ENCODE measurements at regions not wholly inside any gene's neighbourhood (a gene's known extent, or its start where the extent isn't known, plus 50 kb on each side); places are given as distances from the start of the nearest gene placed in this dataset.

GRCh38 chr3:78293284-78293683, 1253.4 kb downstream of the ROBO2 start:
- no peak for DNase-seq
- Histone ChIP-seq H4K91ac (ENCODE audit: low read depth, low read length) (no peak overlapping the region), H2BK120ac (ENCODE audit: insufficient read depth, low read length, poor library complexity) (no peak overlapping the region), H3K9me3 (ENCODE audit: insufficient read depth, low read depth, low read length) (no peaks in the 10 kb centered on the region), H2AK5ac (ENCODE audit: low read length) (no peak overlapping the region), H2BK12ac (ENCODE audit: low read length) (no peak overlapping the region), H3K4ac (ENCODE audit: low read depth, low read length) (no peak overlapping the region), H3K4me3 (ENCODE audit: low read depth, low read length) (no peak overlapping the region), H3K27me3 (ENCODE audit: insufficient read depth, low read length) (no peaks in the 10 kb centered on the region), H4K8ac (ENCODE audit: low read depth, low read length) (no peak overlapping the region), H4K12ac (ENCODE audit: low read depth, low read length) (no peak overlapping the region), H3K14ac (ENCODE audit: low read length) (no peak overlapping the region), H3K36me3 (ENCODE audit: control insufficient read depth in 1 of 2, insufficient read depth in 2 of 2, low read length in 2 of 2) (peaks cover 4 to 8% of the 10 kb centered on the region in 2 experiments), H3K4me2 (ENCODE audit: low read length) (no peak overlapping the region), H3K23ac (ENCODE audit: low read length) (no peak overlapping the region), H2AFZ (ENCODE audit: insufficient read depth, low read length, poor library complexity) (no peak overlapping the region), H3K27ac (ENCODE audit: low read depth, low read length) (no peak overlapping the region), H3K18ac (ENCODE audit: low read length) (no peak overlapping the region), H3K79me2 (ENCODE audit: control insufficient read depth, insufficient read depth, low read length, poor library complexity) (no peaks in the 10 kb centered on the region), H3K79me1 (ENCODE audit: low read length) (no peaks in the 10 kb centered on the region), H3K9ac (ENCODE audit: low read length) (no peak overlapping the region), H3K4me1 (ENCODE audit: control insufficient read depth in 1 of 2, insufficient read depth in 2 of 2, low read length in 2 of 2) (no peaks in the 10 kb centered on the region), H2BK5ac (ENCODE audit: low read depth, low read length, poor library complexity) (no peak overlapping the region)
- WGBS (ENCODE audit: extremely low coverage, insufficient coverage, insufficient read length) = no CpG with 5 or more reads among the region's 3 CpGs

GRCh38 chr3:78304115-78304514, 1264.2 kb downstream of the ROBO2 start:
- Histone ChIP-seq H3K79me2 (ENCODE audit: control insufficient read depth, insufficient read depth, low read length, poor library complexity) (no peaks in the 10 kb centered on the region), H3K4ac (ENCODE audit: low read depth, low read length) (no peak overlapping the region), H3K23ac (ENCODE audit: low read length) (no peak overlapping the region), H3K18ac (ENCODE audit: low read length) (no peak overlapping the region), H3K4me3 (ENCODE audit: low read depth, low read length) (no peak overlapping the region), H4K91ac (ENCODE audit: low read depth, low read length) (no peak overlapping the region), H3K9ac (ENCODE audit: low read length) (no peak overlapping the region), H2BK5ac (ENCODE audit: low read depth, low read length, poor library complexity) (no peak overlapping the region), H2BK120ac (ENCODE audit: insufficient read depth, low read length, poor library complexity) (no peak overlapping the region), H3K36me3 (ENCODE audit: control insufficient read depth in 1 of 2, insufficient read depth in 2 of 2, low read length in 2 of 2) (no peaks in the 10 kb centered on the region), H3K14ac (ENCODE audit: low read length) (no peak overlapping the region), H3K4me2 (ENCODE audit: low read length) (no peak overlapping the region), H2AK5ac (ENCODE audit: low read length) (no peak overlapping the region), H3K27me3 (ENCODE audit: insufficient read depth, low read length) (no peaks in the 10 kb centered on the region), H3K79me1 (ENCODE audit: low read length) (no peaks in the 10 kb centered on the region), H2AFZ (ENCODE audit: insufficient read depth, low read length, poor library complexity) (no peak overlapping the region), H3K4me1 (ENCODE audit: control insufficient read depth in 1 of 2, insufficient read depth in 2 of 2, low read length in 2 of 2) (no peaks in the 10 kb centered on the region), H2BK12ac (ENCODE audit: low read length) (no peak overlapping the region), H3K9me3 (ENCODE audit: insufficient read depth, low read depth, low read length) (peaks cover 3% of the 10 kb centered on the region), H3K27ac (ENCODE audit: low read depth, low read length) (no peak overlapping the region), H4K8ac (ENCODE audit: low read depth, low read length) (no peak overlapping the region), H4K12ac (ENCODE audit: low read depth, low read length) (no peak overlapping the region)
- DNase-seq = no peak
- WGBS (ENCODE audit: extremely low coverage, insufficient coverage, insufficient read length) = no CpG with 5 or more reads among the region's 2 CpGs

- no peak overlapping the region for H3K9ac ChIP-seq (ENCODE audit: low read length)
- no peak overlapping the region for H3K23ac ChIP-seq (ENCODE audit: low read length)
- H3K79me2 ChIP-seq (ENCODE audit: control insufficient read depth, insufficient read depth, low read length, poor library complexity) = no peaks in the 10 kb centered on the region
- no peak overlapping the region for H4K91ac ChIP-seq (ENCODE audit: low read depth, low read length)
- no peak overlapping the region for H2BK12ac ChIP-seq (ENCODE audit: low read length)
- DNase-seq = no peak
- no peaks in the 10 kb centered on the region for H3K9me3 ChIP-seq (ENCODE audit: insufficient read depth, low read depth, low read length)
- H2AK5ac ChIP-seq (ENCODE audit: low read length) = no peak overlapping the region
- H2BK120ac ChIP-seq (ENCODE audit: insufficient read depth, low read length, poor library complexity) = no peak overlapping the region
- H2BK5ac ChIP-seq (ENCODE audit: low read depth, low read length, poor library complexity) = no peak overlapping the region
- H3K18ac ChIP-seq (ENCODE audit: low read length) = no peak overlapping the region
- no peaks in the 10 kb centered on the region for H3K27me3 ChIP-seq (ENCODE audit: insufficient read depth, low read length)
- no peak overlapping the region for H3K4me2 ChIP-seq (ENCODE audit: low read length)
- H3K4me3 ChIP-seq (ENCODE audit: low read depth, low read length) = no peak overlapping the region
- H3K4me1 ChIP-seq (ENCODE audit: control insufficient read depth in 1 of 2, insufficient read depth in 2 of 2, low read length in 2 of 2) = no peaks in the 10 kb centered on the region
- H3K27ac ChIP-seq (ENCODE audit: low read depth, low read length) = no peak overlapping the region
- no CpG with 5 or more reads among the region's 2 CpGs for WGBS (ENCODE audit: extremely low coverage, insufficient coverage, insufficient read length)
- no peaks in the 10 kb centered on the region for H3K79me1 ChIP-seq (ENCODE audit: low read length)
- H4K8ac ChIP-seq (ENCODE audit: low read depth, low read length) = no peak overlapping the region
- H3K36me3 ChIP-seq (ENCODE audit: control insufficient read depth in 1 of 2, insufficient read depth in 2 of 2, low read length in 2 of 2) = no peaks in the 10 kb centered on the region
- no peak overlapping the region for H4K12ac ChIP-seq (ENCODE audit: low read depth, low read length)
- H3K14ac ChIP-seq (ENCODE audit: low read length) = no peak overlapping the region
- no peak overlapping the region for H2AFZ ChIP-seq (ENCODE audit: insufficient read depth, low read length, poor library complexity)
- H3K4ac ChIP-seq (ENCODE audit: low read depth, low read length) = no peak overlapping the region
These were observed 1273.0 kb downstream of the ROBO2 start for GRCh38 chr3:78312851-78313250.

DNA sequence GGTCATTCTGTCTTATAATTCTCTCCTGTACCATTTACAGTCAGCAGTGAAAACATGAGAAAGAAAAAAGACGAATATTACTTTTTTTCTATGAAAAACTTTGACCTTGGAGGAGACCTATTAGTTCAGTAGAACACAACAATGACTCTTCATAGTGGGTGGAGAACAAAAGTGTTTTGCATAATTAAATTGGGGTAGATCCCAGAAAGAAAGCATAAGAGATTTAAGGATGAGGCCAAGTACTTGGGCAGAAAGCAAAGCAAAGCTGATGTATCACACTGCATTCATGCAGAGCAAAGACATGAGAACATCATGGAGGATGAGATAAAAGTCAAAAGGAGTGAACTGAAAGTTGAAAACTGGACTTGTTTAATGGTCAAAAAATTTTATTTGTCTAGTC, 1273.4 kb downstream of the ROBO2 start:
- H2AK5ac ChIP-seq (ENCODE audit: low read length) = no peak overlapping the region
- no peaks in the 10 kb centered on the region for H3K4me1 ChIP-seq (ENCODE audit: control insufficient read depth in 1 of 2, insufficient read depth in 2 of 2, low read length in 2 of 2)
- no peak overlapping the region for H2AFZ ChIP-seq (ENCODE audit: insufficient read depth, low read length, poor library complexity)
- H2BK120ac ChIP-seq (ENCODE audit: insufficient read depth, low read length, poor library complexity) = no peak overlapping the region
- no peak overlapping the region for H4K12ac ChIP-seq (ENCODE audit: low read depth, low read length)
- H3K4ac ChIP-seq (ENCODE audit: low read depth, low read length) = no peak overlapping the region
- no peak overlapping the region for H3K9ac ChIP-seq (ENCODE audit: low read length)
- no peak overlapping the region for H3K4me3 ChIP-seq (ENCODE audit: low read depth, low read length)
- no peak overlapping the region for H3K4me2 ChIP-seq (ENCODE audit: low read length)
- H4K91ac ChIP-seq (ENCODE audit: low read depth, low read length) = no peak overlapping the region
- H3K23ac ChIP-seq (ENCODE audit: low read length) = no peak overlapping the region
- no peak for DNase-seq
- H2BK12ac ChIP-seq (ENCODE audit: low read length) = no peak overlapping the region
- no peak overlapping the region for H3K27ac ChIP-seq (ENCODE audit: low read depth, low read length)
- H3K9me3 ChIP-seq (ENCODE audit: insufficient read depth, low read depth, low read length) = no peaks in the 10 kb centered on the region
- H3K18ac ChIP-seq (ENCODE audit: low read length) = no peak overlapping the region
- no CpG with 5 or more reads among the region's 1 CpG for WGBS (ENCODE audit: extremely low coverage, insufficient coverage, insufficient read length)
- no peaks in the 10 kb centered on the region for H3K36me3 ChIP-seq (ENCODE audit: control insufficient read depth in 1 of 2, insufficient read depth in 2 of 2, low read length in 2 of 2)
- no peaks in the 10 kb centered on the region for H3K79me1 ChIP-seq (ENCODE audit: low read length)
- H3K14ac ChIP-seq (ENCODE audit: low read length) = no peak overlapping the region
- no peaks in the 10 kb centered on the region for H3K27me3 ChIP-seq (ENCODE audit: insufficient read depth, low read length)
- no peak overlapping the region for H4K8ac ChIP-seq (ENCODE audit: low read depth, low read length)
- no peak overlapping the region for H2BK5ac ChIP-seq (ENCODE audit: low read depth, low read length, poor library complexity)
- H3K79me2 ChIP-seq (ENCODE audit: control insufficient read depth, insufficient read depth, low read length, poor library complexity) = no peaks in the 10 kb centered on the region
